ENCODE measurements at regions not wholly inside any gene's neighbourhood (a gene's known extent, or its start where the extent isn't known, plus 50 kb on each side); places are given as distances from the start of the nearest gene placed in this dataset.

DNA sequence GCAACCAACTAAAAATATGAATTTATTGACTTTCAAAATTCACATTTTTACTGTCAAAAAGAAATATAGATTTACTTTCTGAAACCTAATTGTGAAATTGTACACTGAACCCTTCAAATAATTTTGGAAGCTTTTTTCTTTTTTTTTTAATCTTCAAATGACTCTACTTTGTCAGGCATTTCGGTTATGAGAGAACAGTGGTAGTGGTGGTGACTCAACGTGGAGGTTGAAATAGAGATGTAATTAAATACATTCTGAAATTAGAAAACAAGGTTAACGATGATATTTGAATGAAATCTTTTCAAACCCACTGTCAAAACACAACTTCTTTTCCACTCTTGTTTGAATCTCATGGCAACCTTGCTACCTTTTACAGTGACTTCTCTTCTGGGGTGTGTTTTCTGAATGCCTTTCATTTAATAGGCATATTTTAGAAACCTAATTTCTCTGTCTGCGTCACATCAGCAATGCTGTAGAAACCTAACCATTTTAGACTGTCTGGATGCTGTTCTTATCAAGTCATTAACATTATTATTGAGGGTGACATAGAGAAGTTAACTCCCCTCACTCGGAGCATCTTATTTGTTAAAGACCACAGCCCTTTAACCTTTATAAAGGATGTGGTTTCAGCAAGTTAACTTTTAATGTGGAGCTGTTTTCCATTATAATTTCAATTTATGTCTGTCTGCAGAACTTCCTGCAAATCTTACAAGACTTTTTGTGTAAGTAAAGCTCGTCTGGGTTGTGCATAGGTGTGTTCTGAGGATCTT, 136.8 kb downstream of the PCDH7 start:
- Histone ChIP-seq H3K36me3 (ENCODE audit: insufficient read depth, low read length) (no peaks in the 10 kb centered on the region), H3K4me3 (ENCODE audit: low read depth, low read length, poor library complexity, severe bottlenecking) (no peak overlapping the region), H2AFZ (ENCODE audit: low read length) (no peak overlapping the region), H3K9me2 (ENCODE audit: insufficient read depth, low read length) (no peaks in the 10 kb centered on the region), H3K79me2 (ENCODE audit: insufficient read depth, low read depth, low read length) (no peaks in the 10 kb centered on the region), H3K4me1 (ENCODE audit: insufficient read depth, low read length, poor library complexity, severe bottlenecking) (no peaks in the 10 kb centered on the region), H3K9me3 (ENCODE audit: low read length) (no peaks in the 10 kb centered on the region), H3K27ac (ENCODE audit: low read depth, low read length, poor library complexity, severe bottlenecking) (no peak overlapping the region), H3K4me2 (ENCODE audit: low read length) (no peak overlapping the region), H4K20me1 (ENCODE audit: insufficient read depth, low read length) (no peaks in the 10 kb centered on the region)
- intact Hi-C loops (cut with micrococcal nuclease; ENCODE audit: unreplicated experiment) = no loop called here
- POLR2A ChIA-PET = interaction anchor here (0.6 kb wide), 1 partner anchor 25 kb away, joined by 3 read pairs; no protein-coding TSS in a partner anchor
- BruUV-seq (replicated peaks) = no TSS peak
- TF ChIP-seq, protein P1, sequence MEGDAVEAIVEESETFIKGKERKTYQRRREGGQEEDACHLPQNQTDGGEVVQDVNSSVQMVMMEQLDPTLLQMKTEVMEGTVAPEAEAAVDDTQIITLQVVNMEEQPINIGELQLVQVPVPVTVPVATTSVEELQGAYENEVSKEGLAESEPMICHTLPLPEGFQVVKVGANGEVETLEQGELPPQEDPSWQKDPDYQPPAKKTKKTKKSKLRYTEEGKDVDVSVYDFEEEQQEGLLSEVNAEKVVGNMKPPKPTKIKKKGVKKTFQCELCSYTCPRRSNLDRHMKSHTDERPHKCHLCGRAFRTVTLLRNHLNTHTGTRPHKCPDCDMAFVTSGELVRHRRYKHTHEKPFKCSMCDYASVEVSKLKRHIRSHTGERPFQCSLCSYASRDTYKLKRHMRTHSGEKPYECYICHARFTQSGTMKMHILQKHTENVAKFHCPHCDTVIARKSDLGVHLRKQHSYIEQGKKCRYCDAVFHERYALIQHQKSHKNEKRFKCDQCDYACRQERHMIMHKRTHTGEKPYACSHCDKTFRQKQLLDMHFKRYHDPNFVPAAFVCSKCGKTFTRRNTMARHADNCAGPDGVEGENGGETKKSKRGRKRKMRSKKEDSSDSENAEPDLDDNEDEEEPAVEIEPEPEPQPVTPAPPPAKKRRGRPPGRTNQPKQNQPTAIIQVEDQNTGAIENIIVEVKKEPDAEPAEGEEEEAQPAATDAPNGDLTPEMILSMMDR (conservative IDR thresholded peaks at IDR 0.05; ENCODE audit: low read length) = no peak
- no peak for TF ChIP-seq EZH2phosphoT487 (IDR thresholded peaks at IDR 0.05; ENCODE audit: borderline replicate concordance, low read depth, low read length)
- CTCF ChIA-PET (ENCODE audit: unreplicated experiment) = no interaction called here
- DNase-seq (ENCODE audit: low spot score) = no peak

DNA sequence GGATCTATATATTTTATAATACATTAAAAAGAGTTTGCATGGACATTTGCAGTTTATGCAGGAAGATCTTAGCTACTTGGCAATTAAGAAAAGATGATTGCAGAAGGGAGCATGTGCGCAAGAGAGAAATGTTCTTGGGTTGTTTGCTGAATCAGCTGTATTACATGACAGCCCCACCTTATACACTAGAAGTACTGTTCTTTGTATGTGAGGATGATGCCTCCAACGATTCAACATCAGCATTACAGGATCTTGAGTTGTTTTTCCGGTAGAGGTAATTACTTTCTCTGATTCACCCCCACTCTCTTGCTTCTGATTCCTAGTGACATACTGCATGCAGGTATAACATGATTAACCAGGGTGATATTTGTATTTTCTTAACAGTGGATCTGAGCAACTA, 140.8 kb downstream of the PCDH7 start:
- BruUV-seq (replicated peaks) = no TSS peak
- Histone ChIP-seq H3K4me1 (ENCODE audit: insufficient read depth, low read length, poor library complexity, severe bottlenecking) (no peaks in the 10 kb centered on the region), H3K36me3 (ENCODE audit: insufficient read depth, low read length) (no peaks in the 10 kb centered on the region), H3K9me2 (ENCODE audit: insufficient read depth, low read length) (no peaks in the 10 kb centered on the region), H3K27ac (ENCODE audit: low read depth, low read length, poor library complexity, severe bottlenecking) (no peak overlapping the region), H3K79me2 (ENCODE audit: insufficient read depth, low read depth, low read length) (no peaks in the 10 kb centered on the region), H3K4me2 (ENCODE audit: low read length) (no peak overlapping the region), H3K4me3 (ENCODE audit: low read depth, low read length, poor library complexity, severe bottlenecking) (no peak overlapping the region), H2AFZ (ENCODE audit: low read length) (no peak overlapping the region), H3K9me3 (ENCODE audit: low read length) (no peaks in the 10 kb centered on the region), H4K20me1 (ENCODE audit: insufficient read depth, low read length) (no peaks in the 10 kb centered on the region)
- intact Hi-C loops (cut with micrococcal nuclease; ENCODE audit: unreplicated experiment) = no loop called here
- TF ChIP-seq, protein P1 (conservative IDR thresholded peaks at IDR 0.05; ENCODE audit: low read length) = no peak
- no peak for TF ChIP-seq EZH2phosphoT487 (IDR thresholded peaks at IDR 0.05; ENCODE audit: borderline replicate concordance, low read depth, low read length)
- DNase-seq (ENCODE audit: low spot score) = no peak
- ChIA-PET CTCF (ENCODE audit: unreplicated experiment) (interaction anchor here (0.5 kb wide), 1 partner anchor 540 kb away, joined by 3 read pairs; no protein-coding TSS in a partner anchor), POLR2A (interaction anchor here (0.5 to 0.6 kb wide), 2 partner anchors 64 to 295 kb away, joined by 3 to 5 read pairs; no protein-coding TSS in a partner anchor)

DNA sequence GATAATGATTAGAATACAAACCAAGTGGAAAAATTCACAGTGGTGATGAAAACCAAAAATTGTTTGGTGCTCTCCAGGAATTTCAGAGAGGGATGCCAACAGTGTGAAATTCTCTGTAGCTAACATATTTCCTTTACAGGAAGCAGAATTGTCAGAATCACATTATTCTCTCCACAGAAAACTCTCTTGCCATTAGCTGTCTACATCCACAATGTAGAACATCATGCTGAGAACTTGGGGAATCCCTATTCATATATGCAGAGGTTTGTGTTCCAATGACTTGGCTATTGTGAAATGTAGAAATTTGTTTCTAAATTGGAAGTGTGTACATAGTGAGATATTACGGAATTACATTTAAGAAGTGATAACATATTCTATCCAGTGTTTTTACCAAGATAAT, 142.0 kb downstream of the PCDH7 start:
- no peak overlapping the region for H3K4me3 ChIP-seq (ENCODE audit: low read depth, low read length, poor library complexity, severe bottlenecking)
- CTCF ChIA-PET (ENCODE audit: unreplicated experiment) = no interaction called here
- no peaks in the 10 kb centered on the region for H3K9me2 ChIP-seq (ENCODE audit: insufficient read depth, low read length)
- no peak for TF ChIP-seq EZH2phosphoT487 (IDR thresholded peaks at IDR 0.05; ENCODE audit: borderline replicate concordance, low read depth, low read length)
- TF ChIP-seq, protein P1 (conservative IDR thresholded peaks at IDR 0.05; ENCODE audit: low read length) = no peak
- DNase-seq (ENCODE audit: low spot score) = no peak
- no peaks in the 10 kb centered on the region for H3K36me3 ChIP-seq (ENCODE audit: insufficient read depth, low read length)
- no peak overlapping the region for H2AFZ ChIP-seq (ENCODE audit: low read length)
- intact Hi-C loops (cut with micrococcal nuclease; ENCODE audit: unreplicated experiment) = no loop called here
- no peaks in the 10 kb centered on the region for H3K9me3 ChIP-seq (ENCODE audit: low read length)
- no peak overlapping the region for H3K27ac ChIP-seq (ENCODE audit: low read depth, low read length, poor library complexity, severe bottlenecking)
- H3K4me2 ChIP-seq (ENCODE audit: low read length) = no peak overlapping the region
- no peaks in the 10 kb centered on the region for H3K79me2 ChIP-seq (ENCODE audit: insufficient read depth, low read depth, low read length)
- no peaks in the 10 kb centered on the region for H4K20me1 ChIP-seq (ENCODE audit: insufficient read depth, low read length)
- no TSS peak for BruUV-seq (replicated peaks)
- POLR2A ChIA-PET = no interaction called here
- H3K4me1 ChIP-seq (ENCODE audit: insufficient read depth, low read length, poor library complexity, severe bottlenecking) = no peaks in the 10 kb centered on the region
